Thyroid gland (tissue), 4 donors: ENCODE measurements at regions not wholly inside any gene's neighbourhood (a gene's known extent, or its start where the extent isn't known, plus 50 kb on each side); places are given as distances from the start of the nearest gene placed in this dataset.

Source experiments
- POLR2A ChIP-seq, 2 donors: fragments of 450-650 bp; IDR thresholded peaks; one replicate each; pipeline ENCODE4 v1.6.1; 2017; ENCODE audit warnings: antibody characterized with exemption in 2 of 2, mild to moderate bottlenecking in 2 of 2, moderate library complexity in 1 of 2
- TF ChIP-seq, protein P1 (sequence below), 6 experiments: fragments of 200-600 bp in 3 of 6; fragments of 450-650 bp in 3 of 6; sonication (generic) in 3 of 6; IDR thresholded peaks; one replicate each; pipeline ENCODE4 v1.5.1; 2016 to 2019; ENCODE audit warnings: antibody characterized with exemption in 6 of 6, mild to moderate bottlenecking in 2 of 6, inconsistent platforms in 1 of 6, moderate library complexity in 1 of 6

DNA sequence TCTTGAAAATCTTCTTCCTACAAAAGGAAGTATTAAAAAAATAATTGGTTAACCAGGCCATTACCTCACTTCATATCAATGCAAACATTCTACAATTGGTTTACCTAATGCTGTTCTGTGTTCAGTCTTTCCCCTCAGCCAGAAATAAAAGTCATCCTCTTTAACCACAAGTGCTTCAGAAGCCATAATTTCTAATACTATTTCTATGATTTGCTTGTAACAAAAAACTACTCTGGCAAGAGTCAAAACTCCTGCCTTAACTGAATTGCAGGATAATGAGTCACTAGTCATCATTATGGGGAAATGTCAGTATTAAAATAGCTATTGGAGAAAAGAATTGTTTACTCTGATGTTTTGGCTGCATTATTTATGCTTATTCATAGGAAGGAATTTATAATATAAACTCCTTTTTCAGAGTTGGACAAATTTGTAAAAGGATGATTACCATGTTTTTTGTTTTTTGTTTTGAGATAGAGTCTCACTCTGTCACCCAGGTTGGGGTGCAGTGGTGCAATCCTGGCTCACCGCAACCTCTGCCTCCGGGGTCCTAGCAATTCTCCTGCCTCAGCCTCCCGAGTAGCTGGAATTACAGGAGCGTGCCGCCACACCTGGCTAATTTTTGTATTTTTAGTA lies 55.5 kb upstream of the ODAD2 start:
- TF ChIP-seq, protein P1, sequence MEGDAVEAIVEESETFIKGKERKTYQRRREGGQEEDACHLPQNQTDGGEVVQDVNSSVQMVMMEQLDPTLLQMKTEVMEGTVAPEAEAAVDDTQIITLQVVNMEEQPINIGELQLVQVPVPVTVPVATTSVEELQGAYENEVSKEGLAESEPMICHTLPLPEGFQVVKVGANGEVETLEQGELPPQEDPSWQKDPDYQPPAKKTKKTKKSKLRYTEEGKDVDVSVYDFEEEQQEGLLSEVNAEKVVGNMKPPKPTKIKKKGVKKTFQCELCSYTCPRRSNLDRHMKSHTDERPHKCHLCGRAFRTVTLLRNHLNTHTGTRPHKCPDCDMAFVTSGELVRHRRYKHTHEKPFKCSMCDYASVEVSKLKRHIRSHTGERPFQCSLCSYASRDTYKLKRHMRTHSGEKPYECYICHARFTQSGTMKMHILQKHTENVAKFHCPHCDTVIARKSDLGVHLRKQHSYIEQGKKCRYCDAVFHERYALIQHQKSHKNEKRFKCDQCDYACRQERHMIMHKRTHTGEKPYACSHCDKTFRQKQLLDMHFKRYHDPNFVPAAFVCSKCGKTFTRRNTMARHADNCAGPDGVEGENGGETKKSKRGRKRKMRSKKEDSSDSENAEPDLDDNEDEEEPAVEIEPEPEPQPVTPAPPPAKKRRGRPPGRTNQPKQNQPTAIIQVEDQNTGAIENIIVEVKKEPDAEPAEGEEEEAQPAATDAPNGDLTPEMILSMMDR (IDR thresholded peaks at IDR 0.05), result no peak
- no peak for TF ChIP-seq POLR2A (IDR thresholded peaks at IDR 0.05)
